HG02763 (cell line): ENCODE measurements at regions not wholly inside any gene's neighbourhood (a gene's known extent, or its start where the extent isn't known, plus 50 kb on each side); places are given as distances from the start of the nearest gene placed in this dataset.

ENCODE experiments used
- ATAC-seq: cut with Tn5 transposase; IDR thresholded peaks from one replicate; pipeline ENCODE4 v1.9.1; 2021; ENCODE audit warnings: mild to moderate bottlenecking, moderate library complexity; ENCODE audit not compliant: unreplicated experiment

GRCh38 chr15:97072545-97072944 lies 742.0 kb downstream of the NR2F2 start:
- ATAC-seq = no peak

GRCh38 chr15:97076011-97076410 lies 745.5 kb downstream of the NR2F2 start:
- ATAC-seq = no peak

GRCh38 chr15:97077975-97078374 lies 747.5 kb downstream of the NR2F2 start:
- no peak for ATAC-seq

- no peak for ATAC-seq
Observed at GRCh38 chr15:97078591-97078990, 748.1 kb downstream of the NR2F2 start.

- ATAC-seq = no peak
Observed at GRCh38 chr15:97081666-97082226, 751.2 kb downstream of the NR2F2 start.

- no peak for ATAC-seq
Observed at GRCh38 chr15:97082830-97083229, 752.3 kb downstream of the NR2F2 start.

- ATAC-seq = no peak
Observed at GRCh38 chr15:97084650-97085049, 754.1 kb downstream of the NR2F2 start.

- no peak for ATAC-seq
Observed at GRCh38 chr15:97085731-97086130, 755.2 kb downstream of the NR2F2 start.

- no peak for ATAC-seq
Observed at GRCh38 chr15:97087006-97087741, 756.7 kb downstream of the NR2F2 start.

- ATAC-seq = no peak
Observed at GRCh38 chr15:97091093-97091492, 760.6 kb downstream of the NR2F2 start.

GRCh38 chr15:97092656-97093055 lies 762.2 kb downstream of the NR2F2 start:
- ATAC-seq = no peak

- no peak for ATAC-seq
Observed at GRCh38 chr15:97096303-97096835, 765.9 kb downstream of the NR2F2 start.

- ATAC-seq = no peak
Observed at GRCh38 chr15:97099040-97099439, 768.5 kb downstream of the NR2F2 start.

GRCh38 chr15:97101572-97101971 lies 771.1 kb downstream of the NR2F2 start:
- ATAC-seq = no peak

- no peak for ATAC-seq
Observed at GRCh38 chr15:97114900-97115760, 784.6 kb downstream of the NR2F2 start.

GRCh38 chr15:97115761-97116070 lies 785.2 kb downstream of the NR2F2 start:
- no peak for ATAC-seq

- no peak for ATAC-seq
Observed at GRCh38 chr15:97124790-97125189, 794.3 kb downstream of the NR2F2 start.

- ATAC-seq = no peak
Observed at GRCh38 chr15:97126553-97127233, 796.2 kb downstream of the NR2F2 start.

GRCh38 chr15:97129674-97130073 lies 799.2 kb downstream of the NR2F2 start:
- ATAC-seq = no peak

GRCh38 chr15:97140216-97140615 lies 809.7 kb downstream of the NR2F2 start:
- ATAC-seq = no peak

GRCh38 chr15:97141360-97141759 lies 810.9 kb downstream of the NR2F2 start:
- ATAC-seq = no peak
